ENCODE measurements at regions not wholly inside any gene's neighbourhood (a gene's known extent, or its start where the extent isn't known, plus 50 kb on each side); places are given as distances from the start of the nearest gene placed in this dataset.

- Histone ChIP-seq H3K36me3 (ENCODE audit: control insufficient read depth in 2 of 2, insufficient read depth in 2 of 2, low read length in 1 of 2) (no peaks in the 10 kb centered on the region), H3K4me1 (ENCODE audit: control insufficient read depth in 2 of 2, insufficient read depth in 2 of 2, low read length in 2 of 2) (no peaks in the 10 kb centered on the region), H3K27ac (ENCODE audit: low read depth in 1 of 2, low read length in 1 of 2) (no peak overlapping the region), H3K9me3 (ENCODE audit: control insufficient read depth in 2 of 2, insufficient read depth in 1 of 2, low read length in 1 of 2) (no peaks in the 10 kb centered on the region), H3K27me3 (ENCODE audit: control insufficient read depth in 2 of 2, insufficient read depth in 1 of 2, low read length in 1 of 2) (no peaks in the 10 kb centered on the region), H3K4me3 (ENCODE audit: low read length in 2 of 2) (no peak overlapping the region)
- no peak for DNase-seq (ENCODE audit: low read depth in 6 of 9, low spot score in 9 of 9)
- 91% methylated on average over 5 of the region's 5 CpGs for WGBS
Observed at GRCh38 chr11:122330279-122330965, 214.4 kb upstream of the BLID start.

GRCh38 chr11:122327528-122327927 is 211.5 kb upstream of the BLID start:
- no peak for DNase-seq (ENCODE audit: low read depth in 6 of 9, low spot score in 9 of 9)
- Histone ChIP-seq H3K4me3 (ENCODE audit: low read length in 2 of 2) (no peak overlapping the region), H3K27me3 (ENCODE audit: control insufficient read depth in 2 of 2, insufficient read depth in 1 of 2, low read length in 1 of 2) (no peaks in the 10 kb centered on the region), H3K4me1 (ENCODE audit: control insufficient read depth in 2 of 2, insufficient read depth in 2 of 2, low read length in 2 of 2) (no peaks in the 10 kb centered on the region), H3K27ac (ENCODE audit: low read depth in 1 of 2, low read length in 1 of 2) (no peak overlapping the region), H3K9me3 (ENCODE audit: control insufficient read depth in 2 of 2, insufficient read depth in 1 of 2, low read length in 1 of 2) (no peaks in the 10 kb centered on the region), H3K36me3 (ENCODE audit: control insufficient read depth in 2 of 2, insufficient read depth in 2 of 2, low read length in 1 of 2) (no peaks in the 10 kb centered on the region)
- WGBS, result 80% methylated on average over 2 of the region's 2 CpGs

GRCh38 chr11:122323754-122324421 is 207.9 kb upstream of the BLID start:
- Histone ChIP-seq H3K4me1 (ENCODE audit: control insufficient read depth in 2 of 2, insufficient read depth in 2 of 2, low read length in 2 of 2) (peaks cover 0 to 2% of the 10 kb centered on the region in 2 donors), H3K4me3 (ENCODE audit: low read length in 2 of 2) (no peak overlapping the region), H3K36me3 (ENCODE audit: control insufficient read depth in 2 of 2, insufficient read depth in 2 of 2, low read length in 1 of 2) (no peaks in the 10 kb centered on the region), H3K27ac (ENCODE audit: low read depth in 1 of 2, low read length in 1 of 2) (no peak overlapping the region), H3K9me3 (ENCODE audit: control insufficient read depth in 2 of 2, insufficient read depth in 1 of 2, low read length in 1 of 2) (no peaks in the 10 kb centered on the region), H3K27me3 (ENCODE audit: control insufficient read depth in 2 of 2, insufficient read depth in 1 of 2, low read length in 1 of 2) (no peaks in the 10 kb centered on the region)
- 86% methylated on average over 7 of the region's 7 CpGs for WGBS
- no peak for DNase-seq (ENCODE audit: low read depth in 6 of 9, low spot score in 9 of 9)

DNA sequence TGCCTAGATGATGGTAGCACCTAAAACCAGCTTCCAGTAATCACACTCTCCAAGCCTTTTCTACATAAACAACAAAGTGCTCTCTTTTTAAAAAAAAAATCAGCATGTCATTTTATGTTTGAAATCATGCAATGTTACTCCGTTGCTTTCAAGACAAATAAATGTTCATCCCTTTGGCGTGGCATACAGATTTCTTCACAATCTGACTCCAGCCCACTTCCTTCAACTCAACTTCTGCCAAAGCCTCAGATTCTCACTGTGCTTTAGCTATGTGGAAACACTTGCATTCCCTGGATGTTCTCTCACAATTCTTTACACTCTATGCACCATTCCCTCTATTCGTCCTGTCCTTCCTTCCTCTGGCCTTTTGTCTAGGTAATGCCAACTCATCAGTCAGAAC is 206.3 kb upstream of the BLID start:
- WGBS, result 89% methylated on average over 3 of the region's 3 CpGs
- Histone ChIP-seq H3K27ac (ENCODE audit: low read depth in 1 of 2, low read length in 1 of 2) (no peak overlapping the region), H3K4me3 (ENCODE audit: low read length in 2 of 2) (no peak overlapping the region)

GRCh38 chr11:122320671-122321070 is 204.7 kb upstream of the BLID start:
- Histone ChIP-seq H3K27me3 (ENCODE audit: control insufficient read depth in 2 of 2, insufficient read depth in 1 of 2, low read length in 1 of 2) (no peaks in the 10 kb centered on the region), H3K27ac (ENCODE audit: low read depth in 1 of 2, low read length in 1 of 2) (no peak overlapping the region), H3K4me3 (ENCODE audit: low read length in 2 of 2) (no peak overlapping the region), H3K36me3 (ENCODE audit: control insufficient read depth in 2 of 2, insufficient read depth in 2 of 2, low read length in 1 of 2) (no peaks in the 10 kb centered on the region), H3K9me3 (ENCODE audit: control insufficient read depth in 2 of 2, insufficient read depth in 1 of 2, low read length in 1 of 2) (no peaks in the 10 kb centered on the region), H3K4me1 (ENCODE audit: control insufficient read depth in 2 of 2, insufficient read depth in 2 of 2, low read length in 2 of 2) (peaks cover 0 to 2% of the 10 kb centered on the region in 2 donors)
- DNase-seq (ENCODE audit: low read depth in 6 of 9, low spot score in 9 of 9), result no peak
- WGBS, result 87% methylated on average over 2 of the region's 2 CpGs

More for the DNA sequence above, 206.3 kb upstream of the BLID start:
- H3K27me3 ChIP-seq (ENCODE audit: control insufficient read depth in 2 of 2, insufficient read depth in 1 of 2, low read length in 1 of 2), result no peaks in the 10 kb centered on the region
- no peak for DNase-seq (ENCODE audit: low read depth in 6 of 9, low spot score in 9 of 9)
- no peaks in the 10 kb centered on the region for H3K9me3 ChIP-seq (ENCODE audit: control insufficient read depth in 2 of 2, insufficient read depth in 1 of 2, low read length in 1 of 2)
- peaks cover 0 to 2% of the 10 kb centered on the region in 2 donors for H3K4me1 ChIP-seq (ENCODE audit: control insufficient read depth in 2 of 2, insufficient read depth in 2 of 2, low read length in 2 of 2)
- H3K36me3 ChIP-seq (ENCODE audit: control insufficient read depth in 2 of 2, insufficient read depth in 2 of 2, low read length in 1 of 2), result no peaks in the 10 kb centered on the region

GRCh38 chr11:122319691-122320620 is 203.9 kb upstream of the BLID start:
- H3K9me3 ChIP-seq (ENCODE audit: control insufficient read depth in 2 of 2, insufficient read depth in 1 of 2, low read length in 1 of 2), result no peaks in the 10 kb centered on the region
- no peaks in the 10 kb centered on the region for H3K27me3 ChIP-seq (ENCODE audit: control insufficient read depth in 2 of 2, insufficient read depth in 1 of 2, low read length in 1 of 2)
- WGBS, result 73% methylated on average over 8 of the region's 8 CpGs
- no peak for DNase-seq (ENCODE audit: low read depth in 6 of 9, low spot score in 9 of 9)
- H3K36me3 ChIP-seq (ENCODE audit: control insufficient read depth in 2 of 2, insufficient read depth in 2 of 2, low read length in 1 of 2), result no peaks in the 10 kb centered on the region
- peaks cover 0 to 2% of the 10 kb centered on the region in 2 donors for H3K4me1 ChIP-seq (ENCODE audit: control insufficient read depth in 2 of 2, insufficient read depth in 2 of 2, low read length in 2 of 2)
- H3K27ac ChIP-seq (ENCODE audit: low read depth in 1 of 2, low read length in 1 of 2), result no peak overlapping the region
- no peak overlapping the region for H3K4me3 ChIP-seq (ENCODE audit: low read length in 2 of 2)

GRCh38 chr11:122319085-122319484 is 203.1 kb upstream of the BLID start:
- 92% methylated on average over 1 of the region's 1 CpG for WGBS

DNA sequence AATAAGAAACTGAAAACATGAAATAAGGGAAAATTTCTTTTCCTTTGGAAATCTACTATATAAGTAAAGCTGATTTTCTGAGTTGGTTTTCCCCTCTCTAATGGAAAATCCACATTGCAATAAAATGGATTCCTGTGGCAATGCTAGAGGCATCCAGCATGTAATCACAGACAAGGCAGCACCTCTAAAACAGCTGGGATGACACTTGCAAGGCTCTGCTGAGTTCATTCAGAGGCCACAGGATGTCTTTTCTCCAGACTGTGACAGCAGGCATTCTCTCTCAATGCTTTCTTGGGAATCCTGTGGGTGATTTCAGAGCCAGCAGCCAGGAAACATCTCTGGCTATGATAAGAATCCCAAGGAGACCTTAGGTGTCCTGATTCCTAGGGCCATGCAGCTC is 201.3 kb upstream of the BLID start:
- H3K27ac ChIP-seq (ENCODE audit: low read depth in 1 of 2, low read length in 1 of 2), result no peak overlapping the region
- peaks cover 0 to 2% of the 10 kb centered on the region in 2 donors for H3K4me1 ChIP-seq (ENCODE audit: control insufficient read depth in 2 of 2, insufficient read depth in 2 of 2, low read length in 2 of 2)
- H3K9me3 ChIP-seq (ENCODE audit: control insufficient read depth in 2 of 2, insufficient read depth in 1 of 2, low read length in 1 of 2), result no peaks in the 10 kb centered on the region
- no peak for DNase-seq (ENCODE audit: low read depth in 6 of 9, low spot score in 9 of 9)
- no peaks in the 10 kb centered on the region for H3K36me3 ChIP-seq (ENCODE audit: control insufficient read depth in 2 of 2, insufficient read depth in 2 of 2, low read length in 1 of 2)
- no peaks in the 10 kb centered on the region for H3K27me3 ChIP-seq (ENCODE audit: control insufficient read depth in 2 of 2, insufficient read depth in 1 of 2, low read length in 1 of 2)
- no peak overlapping the region for H3K4me3 ChIP-seq (ENCODE audit: low read length in 2 of 2)

More at GRCh38 chr11:122319085-122319484, 203.1 kb upstream of the BLID start:
- no peaks in the 10 kb centered on the region for H3K27me3 ChIP-seq (ENCODE audit: control insufficient read depth in 2 of 2, insufficient read depth in 1 of 2, low read length in 1 of 2)
- H3K4me3 ChIP-seq (ENCODE audit: low read length in 2 of 2), result no peak overlapping the region
- no peak overlapping the region for H3K27ac ChIP-seq (ENCODE audit: low read depth in 1 of 2, low read length in 1 of 2)
- no peaks in the 10 kb centered on the region for H3K36me3 ChIP-seq (ENCODE audit: control insufficient read depth in 2 of 2, insufficient read depth in 2 of 2, low read length in 1 of 2)
- DNase-seq (ENCODE audit: low read depth in 6 of 9, low spot score in 9 of 9), result no peak
- H3K4me1 ChIP-seq (ENCODE audit: control insufficient read depth in 2 of 2, insufficient read depth in 2 of 2, low read length in 2 of 2), result peaks cover 0 to 2% of the 10 kb centered on the region in 2 donors
- no peaks in the 10 kb centered on the region for H3K9me3 ChIP-seq (ENCODE audit: control insufficient read depth in 2 of 2, insufficient read depth in 1 of 2, low read length in 1 of 2)

GRCh38 chr11:122313581-122313980 is 197.6 kb upstream of the BLID start:
- DNase-seq (ENCODE audit: low read depth in 6 of 9, low spot score in 9 of 9), result no peak
- H3K4me3 ChIP-seq (ENCODE audit: low read length in 2 of 2), result no peak overlapping the region
- H3K27ac ChIP-seq (ENCODE audit: low read depth in 1 of 2, low read length in 1 of 2), result no peak overlapping the region
- 96% methylated on average over 5 of the region's 5 CpGs for WGBS
- no peaks in the 10 kb centered on the region for H3K9me3 ChIP-seq (ENCODE audit: control insufficient read depth in 2 of 2, insufficient read depth in 1 of 2, low read length in 1 of 2)
- no peaks in the 10 kb centered on the region for H3K27me3 ChIP-seq (ENCODE audit: control insufficient read depth in 2 of 2, insufficient read depth in 1 of 2, low read length in 1 of 2)
- no peaks in the 10 kb centered on the region for H3K4me1 ChIP-seq (ENCODE audit: control insufficient read depth in 2 of 2, insufficient read depth in 2 of 2, low read length in 2 of 2)
- no peaks in the 10 kb centered on the region for H3K36me3 ChIP-seq (ENCODE audit: control insufficient read depth in 2 of 2, insufficient read depth in 2 of 2, low read length in 1 of 2)
